ENCODE measurements at regions not wholly inside any gene's neighbourhood (a gene's known extent, or its start where the extent isn't known, plus 50 kb on each side); places are given as distances from the start of the nearest gene placed in this dataset.

DNA sequence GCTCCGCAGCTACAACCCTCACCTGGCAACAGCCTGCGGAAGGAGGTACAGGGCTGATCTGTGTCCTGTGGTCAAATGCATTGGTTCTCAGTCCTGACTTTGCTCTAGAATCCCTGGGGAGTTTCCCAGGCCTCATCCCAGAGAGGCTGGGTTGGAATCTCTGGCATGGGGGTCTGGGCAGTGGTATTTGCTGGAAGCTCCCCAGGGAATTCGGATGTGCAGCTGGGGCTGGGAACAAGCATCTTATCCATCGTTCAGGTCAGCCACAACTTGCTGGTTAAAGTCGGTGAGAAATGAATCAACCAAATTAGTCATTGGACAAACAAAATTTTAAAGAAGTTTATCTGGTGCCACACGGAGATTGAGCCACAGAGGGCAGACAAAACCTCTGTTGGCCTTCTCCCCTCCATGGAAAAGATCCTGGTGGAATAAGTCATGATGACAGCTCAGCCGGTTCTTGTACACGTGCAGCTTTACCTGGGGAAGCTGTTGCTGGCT lies 231.2 kb downstream of the FOXL1 start:
- peak; percentile 92 for DNase-seq

DNA sequence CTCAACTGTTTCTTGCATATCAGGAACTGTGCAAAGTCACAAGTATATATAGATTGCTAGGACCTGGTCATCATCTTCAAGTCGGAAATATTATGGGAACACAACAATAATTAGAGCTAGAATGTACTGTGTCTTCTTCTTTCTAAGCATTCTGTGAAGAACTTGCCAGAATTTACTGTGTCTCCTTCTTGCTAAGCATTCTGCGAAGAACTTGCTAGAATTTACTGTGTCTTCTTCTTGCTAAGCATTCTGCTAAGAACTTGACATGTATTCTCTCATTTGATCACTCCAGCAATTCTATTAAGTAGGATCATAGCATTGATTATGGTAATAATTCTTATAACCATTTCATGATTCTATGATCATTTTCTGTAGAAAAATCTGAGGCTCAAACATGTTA lies 231.7 kb downstream of the FOXL1 start:
- no peak for DNase-seq

DNA sequence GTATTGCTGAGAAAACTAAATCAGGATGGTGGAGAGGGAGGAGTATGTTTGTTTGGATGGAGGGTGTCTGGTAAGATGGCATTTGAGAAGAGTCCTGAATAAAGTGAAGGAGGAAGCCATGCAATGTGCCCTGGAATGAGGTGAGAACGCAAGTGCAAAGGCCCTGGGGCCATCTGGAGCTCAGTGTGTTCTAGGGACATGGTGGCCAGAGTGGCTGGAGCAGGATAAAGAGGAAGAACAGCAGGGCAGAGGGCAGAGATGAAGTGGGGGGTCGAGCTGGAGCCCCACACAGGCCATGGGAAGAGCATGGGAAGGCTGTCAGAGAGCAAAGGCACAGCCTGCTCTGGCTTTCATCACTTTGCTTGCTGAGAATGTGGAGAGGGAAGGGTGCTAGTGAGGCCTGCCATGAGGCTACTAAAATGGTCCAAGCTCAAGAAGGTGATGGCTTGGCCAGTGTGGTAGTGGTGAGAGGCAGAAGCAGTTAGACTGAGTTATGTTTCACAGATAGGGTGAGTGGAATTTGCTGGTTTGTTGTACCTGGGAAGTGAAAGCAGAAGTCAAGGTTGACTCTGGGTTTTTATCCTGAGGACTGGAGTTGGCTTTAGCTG lies 234.1 kb downstream of the FOXL1 start:
- no peak for DNase-seq

DNA sequence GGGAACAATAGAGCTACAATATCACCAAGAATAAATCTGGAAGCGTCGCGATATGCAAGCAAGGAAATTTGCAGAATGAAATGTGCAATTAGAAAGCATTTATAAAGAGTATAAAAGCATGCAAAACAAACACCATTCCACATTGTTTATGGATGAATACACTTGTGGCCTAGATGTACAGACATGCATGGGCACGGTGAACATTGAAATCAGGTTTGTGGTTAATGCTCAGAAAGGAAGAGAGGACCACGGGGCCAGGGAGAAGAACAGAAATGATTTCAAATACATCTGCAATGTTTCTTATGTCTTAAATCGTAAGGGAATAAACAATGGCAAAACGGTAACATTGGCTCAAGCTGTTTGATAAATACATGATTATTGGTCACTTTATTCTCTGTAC lies 235.9 kb downstream of the FOXL1 start:
- no peak for DNase-seq

DNA sequence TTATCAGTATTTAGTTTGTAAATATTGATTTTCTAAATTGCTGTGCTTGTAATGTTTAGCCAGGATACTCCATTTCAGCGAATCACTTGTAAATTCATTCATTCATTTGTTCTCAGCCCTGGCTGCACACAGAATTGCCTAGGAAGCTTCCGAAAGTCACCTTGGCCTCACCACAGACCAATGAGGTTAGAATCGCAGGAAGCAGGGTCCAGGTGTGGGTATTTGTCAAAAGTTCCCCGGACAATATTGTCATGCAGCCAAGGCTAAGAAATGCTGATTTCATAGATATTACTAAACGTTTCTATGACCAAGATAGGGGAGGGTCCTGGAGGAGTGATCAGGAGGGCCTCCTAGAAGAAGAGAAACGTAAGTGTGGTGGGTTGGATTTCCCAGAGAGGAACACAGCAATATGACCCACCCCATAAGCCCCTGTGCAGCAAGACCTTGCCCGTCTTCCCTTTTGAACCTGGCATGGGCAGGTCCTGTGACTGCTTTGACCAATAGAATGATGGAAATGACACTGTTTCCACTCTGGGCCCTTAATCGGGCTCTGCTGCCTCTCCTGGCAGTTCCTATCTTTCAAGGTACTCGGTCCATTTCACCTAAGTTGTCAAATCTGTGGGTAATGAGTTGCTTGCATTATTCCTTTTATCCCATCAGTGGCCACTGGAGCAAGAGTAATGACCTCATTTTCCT lies 238.7 kb downstream of the FOXL1 start:
- no peak for DNase-seq

DNA sequence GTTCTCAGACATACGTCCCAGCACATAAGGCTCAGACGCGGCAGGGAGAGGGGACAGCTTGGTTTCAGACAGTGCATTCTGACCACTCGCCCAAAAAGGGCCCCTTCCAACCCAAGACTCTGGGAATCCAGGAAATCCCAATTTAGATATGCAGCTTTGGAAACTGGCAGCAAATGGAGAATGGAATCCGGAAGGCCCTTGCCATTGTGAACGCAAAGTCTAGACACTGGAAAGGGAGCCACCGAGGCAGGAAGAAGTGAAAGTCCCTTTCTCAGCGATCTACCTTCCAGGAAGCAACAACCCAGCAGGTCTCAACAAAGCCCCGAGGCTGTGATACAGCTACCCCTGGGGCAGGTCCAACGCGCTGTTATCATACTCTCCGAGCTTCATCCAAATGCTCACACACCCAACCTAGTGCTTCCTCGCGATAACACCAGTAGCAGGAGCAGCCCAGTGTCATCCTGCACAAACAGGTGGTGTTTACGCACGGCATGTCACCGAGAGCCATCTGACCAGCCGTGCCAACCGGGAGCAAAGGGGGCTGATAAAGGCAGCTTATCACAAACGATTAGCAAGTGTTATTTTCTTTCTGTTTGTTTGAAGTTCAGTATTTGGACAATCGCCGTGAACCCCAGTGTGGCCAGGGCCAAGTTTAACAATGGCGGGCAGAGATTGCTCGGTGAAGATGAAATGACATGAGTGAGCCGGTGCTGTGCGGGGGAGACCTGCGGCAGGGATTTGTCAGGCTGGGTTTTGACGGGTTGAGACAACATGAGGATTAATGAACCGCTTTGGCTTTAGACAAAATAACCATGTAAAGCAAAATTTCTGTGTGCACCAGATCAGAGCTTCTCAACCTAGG lies 240.6 kb downstream of the FOXL1 start:
- DNase-seq: no peak

DNA sequence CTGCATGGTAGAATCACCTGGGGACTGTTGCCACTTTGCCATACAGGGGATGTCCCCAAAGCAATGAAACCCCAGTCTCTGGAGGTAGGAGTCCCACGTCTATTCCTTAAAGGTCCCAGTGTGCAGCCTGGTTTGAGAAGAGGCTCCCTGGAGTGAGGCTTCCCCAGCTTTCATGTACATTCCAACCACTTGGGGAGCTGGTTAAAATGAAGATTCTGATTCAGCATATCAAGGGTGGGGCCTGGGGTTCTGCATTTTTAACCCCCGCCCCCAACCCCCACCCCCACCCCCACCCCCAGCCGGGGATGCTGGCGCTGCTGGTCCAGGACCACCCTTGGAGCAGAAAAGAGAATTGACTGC lies 241.2 kb downstream of the FOXL1 start:
- DNase-seq: no peak

DNA sequence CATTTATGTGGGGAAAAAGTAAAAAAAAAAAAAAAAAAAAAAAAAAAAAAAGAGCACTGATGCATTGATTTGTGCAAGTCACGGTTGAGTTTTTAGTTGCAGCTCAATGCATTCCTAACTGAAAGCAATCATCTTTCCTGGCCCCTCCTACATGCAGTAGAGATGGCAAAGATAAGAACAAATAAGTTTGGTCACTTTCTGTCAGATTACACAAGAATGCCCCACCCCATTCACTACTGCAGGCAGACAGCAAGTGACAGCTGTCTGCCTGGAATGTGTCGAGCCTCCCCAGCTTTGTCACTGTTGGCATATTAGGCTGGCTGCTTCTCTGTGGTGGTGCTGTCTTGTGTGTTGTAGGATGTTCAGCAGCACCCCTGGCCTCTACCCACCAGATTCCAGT lies 243.5 kb downstream of the FOXL1 start:
- DNase-seq: no peak

DNA sequence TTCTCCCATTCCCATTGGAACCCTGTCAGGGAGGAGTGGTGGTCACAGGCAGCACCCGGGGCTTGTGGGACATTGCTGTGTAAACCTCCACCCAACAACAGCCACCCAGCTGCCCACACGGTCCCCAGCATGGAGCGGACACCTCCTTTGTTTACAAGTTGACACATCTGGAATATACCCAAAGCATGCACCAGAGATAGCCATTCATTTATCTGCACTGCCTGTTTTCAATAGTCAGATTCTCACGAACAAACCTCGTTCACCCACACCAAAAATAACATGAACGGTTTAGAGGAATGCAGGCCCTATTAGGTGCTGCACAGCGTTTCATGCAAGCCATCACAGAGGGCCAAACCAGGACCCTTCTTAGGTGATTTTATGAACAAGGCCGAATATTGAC lies 244.8 kb downstream of the FOXL1 start:
- DNase-seq: no peak

DNA sequence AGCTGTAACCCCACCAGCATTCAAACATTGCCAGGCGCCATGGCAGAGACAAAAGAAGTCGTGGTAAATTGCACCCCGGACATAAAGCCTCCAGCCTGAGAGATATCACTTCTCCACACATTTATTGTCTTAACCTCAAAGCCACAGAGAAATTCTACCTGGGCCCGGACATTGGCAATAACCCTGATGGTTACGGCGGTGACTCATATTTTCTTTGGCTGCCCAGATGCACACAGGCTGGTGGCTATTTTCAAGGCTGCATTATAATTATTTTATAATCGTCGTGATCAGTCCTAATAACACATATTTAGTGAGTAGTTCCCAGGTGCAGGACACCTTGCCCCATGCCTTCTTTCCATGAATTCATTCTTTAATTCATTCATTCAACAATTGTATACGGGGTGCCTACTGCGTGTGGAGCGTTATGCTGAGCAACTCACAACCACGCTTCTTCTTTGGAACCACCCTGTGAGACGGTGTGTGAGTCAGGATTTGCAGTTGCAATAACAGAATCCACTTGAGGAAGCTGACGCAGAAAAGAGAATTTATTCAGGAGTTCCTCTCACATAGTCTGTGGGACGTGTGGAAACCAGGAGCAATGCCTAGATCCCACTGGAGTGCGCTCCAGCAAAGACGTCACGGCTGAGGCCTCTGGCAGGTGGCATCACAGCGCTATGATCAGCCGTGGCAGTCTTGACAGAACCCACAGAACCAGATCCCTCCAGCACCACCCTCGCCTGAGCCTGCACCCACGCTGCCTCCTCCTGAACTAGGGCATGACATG lies 245.7 kb downstream of the FOXL1 start:
- DNase-seq: peak; percentile 48

DNA sequence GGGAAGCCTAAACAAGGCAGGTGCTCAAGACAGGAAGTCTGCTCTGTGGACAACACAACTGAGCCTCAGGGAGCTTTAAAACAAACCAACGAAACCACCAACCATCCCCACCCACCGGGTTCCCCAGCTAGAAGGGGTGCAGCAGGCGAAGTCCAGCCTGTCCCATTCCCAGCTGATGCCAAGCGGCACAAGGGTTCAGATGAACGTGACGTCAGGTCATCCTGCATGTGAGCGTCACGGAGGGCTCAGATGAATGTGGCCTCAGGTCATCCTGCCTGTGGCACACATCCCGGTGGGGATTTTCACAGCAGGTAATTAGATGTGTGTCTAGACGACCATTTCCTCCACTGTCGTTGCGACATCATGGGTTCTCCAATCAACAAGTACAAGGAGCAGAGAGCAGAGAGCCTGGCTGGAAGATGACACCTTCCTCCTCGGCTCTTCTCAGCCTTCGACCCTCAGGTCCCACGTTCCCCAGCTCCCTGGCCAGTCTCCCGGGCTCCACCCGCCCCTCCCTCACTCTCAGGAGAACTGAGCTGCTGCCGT lies 246.5 kb downstream of the FOXL1 start:
- DNase-seq: no peak

DNA sequence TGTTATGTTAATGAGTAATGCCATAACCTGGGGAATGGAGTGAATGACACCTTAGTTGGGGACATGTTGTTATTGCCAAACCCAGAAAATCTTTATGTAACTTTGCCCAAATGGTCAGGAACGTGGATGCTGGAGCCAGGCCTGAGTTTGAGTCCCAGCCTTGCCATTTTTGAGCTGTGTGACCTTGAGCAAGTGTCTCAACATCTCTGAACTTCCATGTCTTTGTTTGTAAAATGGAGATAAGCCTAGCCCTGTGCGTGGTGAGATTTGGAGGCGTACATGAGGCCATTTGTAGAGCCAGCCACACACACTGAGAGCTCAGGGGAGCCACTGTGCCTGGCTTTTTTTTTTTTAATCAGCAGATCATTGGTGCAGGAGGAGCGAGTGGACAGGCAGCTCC lies 247.3 kb downstream of the FOXL1 start:
- DNase-seq: no peak

DNA sequence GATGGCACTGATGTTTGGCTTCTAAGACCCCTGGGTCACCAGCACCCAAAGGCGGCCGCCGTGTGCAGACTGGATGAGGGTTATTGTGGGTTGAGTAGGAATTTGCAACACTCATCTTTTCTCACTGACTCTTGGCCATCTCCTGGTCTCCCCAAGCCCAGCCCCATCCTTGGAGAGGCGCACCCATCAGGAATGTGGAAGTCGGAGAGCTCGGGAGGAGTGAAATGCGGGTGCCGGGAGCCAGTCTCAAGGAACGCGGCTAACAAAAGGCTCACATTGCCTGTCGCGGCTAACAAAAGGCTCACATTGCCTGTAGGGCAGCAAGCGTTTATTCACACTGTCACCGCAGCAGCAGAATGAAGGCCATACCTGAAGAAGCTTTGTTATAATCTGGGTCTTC lies 248.6 kb downstream of the FOXL1 start:
- DNase-seq: peak; percentile 38

DNA sequence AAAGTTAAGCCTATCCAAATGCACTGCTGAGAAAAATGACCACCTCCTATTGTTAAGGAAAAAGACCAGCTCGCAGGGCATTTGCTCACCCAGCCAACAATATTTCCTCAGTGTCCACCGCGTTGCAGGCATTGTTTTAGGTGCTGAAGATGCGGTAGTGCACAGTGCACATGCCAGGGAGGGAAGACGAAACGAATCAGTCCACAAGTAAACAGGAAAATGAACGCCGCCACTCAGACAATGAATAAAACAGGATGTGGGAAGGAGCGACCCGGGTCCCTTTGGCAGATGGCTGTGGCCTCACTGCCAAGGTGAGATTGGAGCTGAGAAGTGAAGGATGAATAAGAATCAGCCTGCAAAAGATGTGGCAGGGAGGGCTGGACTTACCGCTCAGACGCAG lies 249.2 kb downstream of the FOXL1 start:
- DNase-seq: no peak

DNA sequence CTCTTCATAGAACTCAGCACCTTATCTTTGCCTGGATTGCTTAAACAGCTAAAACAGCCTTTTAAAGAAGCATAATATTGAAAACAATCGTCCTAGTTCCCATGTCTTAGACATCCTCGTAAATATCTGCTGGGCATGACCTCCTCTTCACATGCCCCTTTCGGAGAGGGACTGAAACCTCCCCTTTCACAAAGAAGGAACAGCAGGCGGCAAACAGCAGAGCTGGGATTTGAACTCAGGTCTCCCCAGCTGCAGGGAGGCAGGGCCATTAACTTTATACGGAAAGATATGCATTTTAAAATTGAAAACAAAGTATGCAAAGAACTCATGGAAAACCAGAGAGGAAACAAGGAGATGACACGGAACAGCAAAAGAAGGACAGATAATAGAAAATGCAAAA lies 249.9 kb downstream of the FOXL1 start:
- DNase-seq: no peak

DNA sequence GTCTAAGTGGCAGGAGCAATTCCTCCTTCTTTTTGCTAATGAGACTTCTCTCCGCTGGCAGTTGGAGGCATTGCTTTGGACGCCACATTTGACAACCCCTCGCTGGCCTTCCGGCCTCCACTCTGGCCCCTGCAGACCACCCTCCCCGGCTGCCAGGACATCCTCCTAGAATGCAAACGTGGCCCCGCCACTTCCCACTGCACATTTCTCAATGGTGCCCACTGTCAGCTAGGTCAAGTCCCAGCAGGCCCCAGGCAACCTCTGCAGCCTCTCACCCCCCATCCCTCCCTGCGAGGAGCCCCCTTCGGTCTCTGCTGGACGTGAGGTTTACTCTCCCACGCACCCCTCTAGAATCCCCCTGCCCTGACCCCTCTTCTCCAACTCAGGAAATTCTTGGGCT lies 250.3 kb downstream of the FOXL1 start:
- no peak for DNase-seq

DNA sequence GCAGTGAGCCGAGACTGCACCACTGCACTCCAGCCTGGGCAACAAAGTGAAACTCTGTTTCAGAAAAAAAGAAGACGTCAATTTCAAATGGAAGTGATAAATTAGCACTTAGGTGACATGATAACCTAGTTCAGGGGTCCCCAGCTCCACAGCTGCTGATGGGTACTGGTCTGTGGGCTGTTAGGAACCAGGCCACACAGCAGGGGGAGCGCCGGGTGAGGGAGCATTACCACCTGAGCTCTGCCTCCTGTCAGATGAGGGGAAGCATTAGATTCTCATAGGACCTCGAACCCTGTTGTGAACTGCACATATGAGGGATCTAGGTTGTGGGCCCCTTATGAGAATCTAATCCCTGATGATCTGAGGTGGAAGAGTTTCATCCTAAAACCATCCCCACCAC lies 253.0 kb downstream of the FOXL1 start:
- DNase-seq: no peak

DNA sequence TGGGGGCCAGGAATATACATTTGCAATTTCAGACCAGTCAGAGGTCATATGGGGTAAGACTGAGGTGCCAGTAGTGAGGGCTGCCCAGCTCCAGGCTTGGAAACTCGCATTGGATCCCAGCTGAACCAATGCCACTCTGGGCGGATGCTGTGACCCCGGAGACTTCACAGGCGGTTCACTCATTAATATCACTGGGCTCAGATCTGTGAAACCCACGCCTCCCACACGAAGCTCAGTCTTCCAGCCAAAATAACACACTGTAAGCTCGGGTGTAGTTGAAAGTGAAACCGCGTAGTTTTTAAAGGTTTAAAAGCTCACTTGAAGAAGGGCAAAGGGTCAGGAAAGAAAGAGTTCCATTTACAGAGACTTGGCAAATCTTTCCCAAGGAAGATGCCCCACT lies 254.8 kb downstream of the FOXL1 start:
- no peak for DNase-seq

DNA sequence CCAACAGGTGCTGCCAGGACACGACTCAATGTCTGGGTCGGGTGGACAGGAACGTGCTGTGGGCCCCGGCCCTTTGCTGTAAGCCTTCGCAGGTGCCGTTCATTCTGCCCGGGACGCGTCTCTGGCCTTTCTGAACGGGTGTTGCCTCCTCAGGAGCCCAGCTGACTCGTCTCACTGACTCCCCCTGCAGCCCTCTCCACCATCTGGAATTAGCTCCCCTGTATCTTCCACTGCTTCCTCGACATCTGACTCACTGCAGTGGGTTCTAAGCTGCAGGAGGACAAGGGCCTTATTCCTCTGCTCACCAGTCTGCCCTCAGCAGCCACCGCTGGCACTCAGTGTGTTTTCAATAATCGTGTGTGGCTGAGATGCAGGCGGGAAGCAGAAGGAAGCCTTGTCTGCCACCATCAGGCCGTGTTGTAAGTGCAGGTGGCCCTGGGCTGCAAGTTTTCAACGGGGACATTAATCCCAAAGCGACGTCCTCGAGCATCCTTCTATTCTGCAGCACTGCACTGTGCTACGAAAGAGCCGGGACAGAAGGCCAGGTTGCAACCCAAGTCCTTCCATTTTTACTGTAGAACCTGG lies 256.2 kb downstream of the FOXL1 start:
- peak; percentile 78 for DNase-seq

DNA sequence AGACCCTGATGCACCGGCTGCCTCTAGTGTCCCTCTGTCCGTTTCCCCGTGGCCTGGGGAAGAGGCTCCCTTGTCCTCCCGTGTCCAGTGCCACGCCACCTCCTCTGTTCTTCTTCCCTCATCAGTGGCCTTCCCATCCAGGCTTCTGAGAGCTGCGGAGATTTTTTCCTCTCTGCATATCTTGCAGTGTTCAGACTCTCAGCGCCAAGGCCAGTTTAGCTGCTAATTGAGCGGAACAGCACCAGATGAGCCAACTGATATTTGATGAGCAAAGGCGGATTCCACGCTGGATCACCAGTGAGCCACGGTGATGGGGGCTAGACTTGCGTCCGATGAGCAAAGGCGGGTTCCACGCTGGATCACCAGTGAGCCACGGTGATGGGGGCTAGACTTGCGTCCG lies 257.6 kb downstream of the FOXL1 start:
- no peak for DNase-seq

DNA sequence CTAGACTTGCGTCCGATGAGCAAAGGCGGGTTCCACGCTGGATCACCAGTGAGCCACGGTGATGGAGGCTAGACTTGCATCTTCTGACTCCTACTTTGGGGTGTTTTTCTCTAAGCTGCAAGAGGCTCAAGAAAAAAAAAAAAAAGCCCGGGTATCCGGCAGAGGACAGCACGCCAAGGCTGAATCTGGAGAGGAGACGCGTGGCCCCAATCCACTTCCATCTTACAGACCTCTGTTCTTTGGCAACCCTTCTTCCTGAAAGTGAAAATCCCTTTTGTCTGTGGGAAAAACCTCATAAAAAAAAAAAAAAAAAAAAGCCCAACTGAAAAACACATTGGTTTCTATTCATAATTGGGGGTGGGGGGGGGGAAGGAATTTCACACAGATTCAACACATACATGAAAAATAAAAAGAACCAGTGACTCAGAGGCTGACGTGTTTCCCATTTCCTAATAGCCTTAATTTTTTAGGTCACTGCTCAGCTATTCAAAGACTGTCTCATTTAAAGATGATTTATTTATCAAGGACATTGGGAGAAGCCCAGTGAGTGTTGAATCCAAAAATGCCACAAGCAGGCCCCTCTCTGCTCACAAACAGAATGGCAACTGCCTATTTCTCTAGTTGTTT lies 258.3 kb downstream of the FOXL1 start:
- peak; percentile 95 for DNase-seq

DNA sequence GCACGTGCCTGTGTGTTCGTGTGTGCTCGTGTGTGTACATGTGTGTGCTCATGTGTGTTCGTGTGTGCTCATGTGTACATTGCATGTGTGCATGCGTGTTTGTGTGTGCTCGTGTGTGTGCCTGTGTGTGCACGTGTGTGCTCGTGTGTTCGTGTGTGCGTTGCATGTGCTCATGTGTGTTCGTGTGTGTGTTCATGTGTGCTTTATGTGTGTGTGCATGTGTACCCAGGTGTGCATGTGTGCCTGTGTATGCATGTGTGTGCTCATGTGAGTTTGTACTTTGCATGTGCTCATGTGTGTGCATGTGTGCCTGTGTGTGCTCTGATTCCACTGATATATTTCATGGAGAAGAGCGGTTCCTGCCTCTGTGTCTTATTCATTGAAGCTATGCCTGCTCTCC lies 265.5 kb downstream of the FOXL1 start:
- DNase-seq: no peak

Data from fibroblast of upper back skin (primary cell).